Testis (tissue), 2 donors: ENCODE measurements at regions not wholly inside any gene's neighbourhood (a gene's known extent, or its start where the extent isn't known, plus 50 kb on each side); places are given as distances from the start of the nearest gene placed in this dataset.

Experiments
- CTCF ChIP-seq, 3 experiments: fragments of 450-650 bp in 2 of 3; fragments of 200-600 bp in 1 of 3; sonication (generic) in 1 of 3; IDR thresholded peaks; one replicate each; pipeline ENCODE4 v1.5.1; 2016 to 2019; ENCODE audit warnings: antibody characterized with exemption in 3 of 3, mild to moderate bottlenecking in 2 of 3, moderate library complexity in 1 of 3
- POLR2A ChIP-seq: fragments of 450-650 bp; IDR thresholded peaks from one replicate; pipeline ENCODE4 v1.6.1; 2017; ENCODE audit warnings: antibody characterized with exemption, mild to moderate bottlenecking, moderate library complexity

GRCh38 chr2:62348700-62349099 lies 152.8 kb downstream of the B3GNT2 start:
- TF ChIP-seq CTCF (IDR thresholded peaks at IDR 0.05), result no peak
- no peak for TF ChIP-seq POLR2A
